CD8-positive, alpha-beta memory T cell (primary cell): ENCODE measurements at regions not wholly inside any gene's neighbourhood (a gene's known extent, or its start where the extent isn't known, plus 50 kb on each side); places are given as distances from the start of the nearest gene placed in this dataset.
A peak's percentile ranks its signal among the peaks of the same experiment; 100 is the strongest.

Experiments
- CTCF ChIA-PET: fragments of 350-600 bp; sonication (Branson Sonifier 250); formaldehyde crosslinking; loops from one replicate; lab custom pipeline; 2021; ENCODE audit warnings: antibody characterized with exemption; lab: Charles Lee
- POLR2A ChIA-PET: fragments of 350-600 bp; sonication (Branson Sonifier 250); formaldehyde crosslinking; loops from one replicate; lab custom pipeline; 2021; ENCODE audit warnings: antibody characterized with exemption; lab: Charles Lee
- DNase-seq, 5 donors: peaks; one replicate each; pipeline versions ENCODE4 v3.0.0 to v3.0.0-alpha.2; 2020 to 2022; ENCODE audit warnings: mixed read lengths in 1 of 5
- H3K27ac ChIP-seq: one replicate; pipeline ENCODE4 v1.7.0; 2013; ENCODE audit warnings: low read depth, mild to moderate bottlenecking, low read length, moderate library complexity
- H3K27me3 ChIP-seq: 2 replicates; pipeline ENCODE4 v1.7.0; 2013; ENCODE audit warnings: low read length, mild to moderate bottlenecking; ENCODE audit not compliant: insufficient read depth, poor library complexity, severe bottlenecking
- H3K36me3 ChIP-seq: 2 replicates; pipeline ENCODE4 v1.7.0; 2013; ENCODE audit warnings: mild to moderate bottlenecking, low read length, moderate library complexity; ENCODE audit not compliant: insufficient read depth
- H3K4me1 ChIP-seq: 2 replicates; pipeline ENCODE4 v1.7.0; 2013; ENCODE audit warnings: mild to moderate bottlenecking, low read length, moderate library complexity; ENCODE audit not compliant: insufficient read depth
- H3K4me3 ChIP-seq: 2 replicates; pipeline ENCODE4 v1.7.0; 2013; ENCODE audit warnings: mild to moderate bottlenecking, low read length
- H3K9me3 ChIP-seq: 2 replicates; pipeline ENCODE4 v1.7.0; 2013; ENCODE audit warnings: mild to moderate bottlenecking, low read length
- H3K27ac Mint-ChIP-seq, 8 donors: one replicate each; pipeline ENCODE4 v1.8.0; 2020 to 2021; ENCODE audit warnings: mixed read lengths in 8 of 8, mild to moderate bottlenecking in 6 of 8, inconsistent platforms in 3 of 8, moderate library complexity in 3 of 8
- H3K27me3 Mint-ChIP-seq, 2 donors: one replicate each; pipeline ENCODE4 v1.8.0; 2020 to 2021; ENCODE audit warnings: mixed read lengths in 2 of 2, mild to moderate bottlenecking in 1 of 2, moderate library complexity in 1 of 2
- H3K36me3 Mint-ChIP-seq, 3 donors: one replicate each; pipeline ENCODE4 v1.8.0; 2020 to 2021; ENCODE audit warnings: mixed read lengths in 3 of 3, inconsistent platforms in 1 of 3, mild to moderate bottlenecking in 1 of 3
- H3K4me1 Mint-ChIP-seq, 3 donors: one replicate each; pipeline ENCODE4 v1.8.0; 2020 to 2021; ENCODE audit warnings: mixed read lengths in 3 of 3, inconsistent platforms in 1 of 3, mild to moderate bottlenecking in 1 of 3
- H3K4me3 Mint-ChIP-seq, 7 donors: one replicate each; pipeline ENCODE4 v1.8.0; 2020 to 2021; ENCODE audit warnings: mixed read lengths in 7 of 7, mild to moderate bottlenecking in 6 of 7, moderate library complexity in 4 of 7, inconsistent platforms in 2 of 7
- H3K9me3 Mint-ChIP-seq, 5 donors: one replicate each; pipeline ENCODE4 v1.8.0; 2020 to 2022; ENCODE audit warnings: mixed read lengths in 5 of 5, mild to moderate bottlenecking in 3 of 5, moderate library complexity in 2 of 5, inconsistent platforms in 1 of 5

GRCh38 chr15:35746121-35746520 is 200.2 kb upstream of the DPH6 start:
- ChIA-PET CTCF (no interaction called here), POLR2A (no interaction called here)
- no peak overlapping the region for H3K4me3 Mint-ChIP-seq
- no peaks in the 10 kb centered on the region for H3K36me3 ChIP-seq
- H3K36me3 Mint-ChIP-seq: no peaks in the 10 kb centered on the region
- H3K4me1 ChIP-seq: no peaks in the 10 kb centered on the region
- H3K27ac Mint-ChIP-seq: no peak overlapping the region
- no peak overlapping the region for H3K4me3 ChIP-seq
- DNase-seq: no peak
- H3K27me3 ChIP-seq: no peaks in the 10 kb centered on the region
- no peaks in the 10 kb centered on the region for H3K4me1 Mint-ChIP-seq
- H3K9me3 ChIP-seq: no peaks in the 10 kb centered on the region
- no peaks in the 10 kb centered on the region for H3K9me3 Mint-ChIP-seq
- H3K27me3 Mint-ChIP-seq: peaks cover 5 to 12% of the 10 kb centered on the region in 2 donors
- H3K27ac ChIP-seq: no peak overlapping the region

DNA sequence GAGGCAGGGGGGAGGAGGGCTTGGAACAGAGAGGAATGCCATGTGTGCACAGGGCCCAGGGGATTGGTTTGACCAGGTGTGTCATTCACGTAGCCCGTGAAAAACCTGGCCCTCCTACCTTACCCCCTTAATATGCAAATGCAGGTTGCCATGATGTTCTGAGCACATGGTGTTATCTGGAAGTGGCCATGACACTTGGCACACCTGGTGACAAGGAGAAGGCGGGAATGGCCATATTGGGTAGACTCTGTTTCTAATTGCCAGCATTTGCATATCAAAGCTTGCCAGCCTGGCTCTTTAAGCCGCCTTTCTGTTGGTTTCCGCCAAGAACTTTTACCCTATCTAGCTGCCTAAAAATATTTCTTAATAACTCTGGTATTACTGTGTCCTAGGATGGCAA is 202.1 kb upstream of the DPH6 start:
- H3K4me1 ChIP-seq: no peaks in the 10 kb centered on the region
- Mint-ChIP-seq H3K36me3 (no peaks in the 10 kb centered on the region), H3K4me1 (peaks cover 0 to 4% (median 0%) of the 10 kb centered on the region in 3 donors), H3K27me3 (peaks cover 2 to 13% of the 10 kb centered on the region in 2 donors), H3K9me3 (no peaks in the 10 kb centered on the region), H3K27ac (no peak overlapping the region), H3K4me3 (no peak overlapping the region)
- ChIA-PET CTCF (no interaction called here), POLR2A (no interaction called here)
- H3K36me3 ChIP-seq: no peaks in the 10 kb centered on the region
- DNase-seq: no peak
- H3K27me3 ChIP-seq: no peaks in the 10 kb centered on the region
- no peaks in the 10 kb centered on the region for H3K9me3 ChIP-seq
- H3K27ac ChIP-seq: no peak overlapping the region
- no peak overlapping the region for H3K4me3 ChIP-seq

DNA sequence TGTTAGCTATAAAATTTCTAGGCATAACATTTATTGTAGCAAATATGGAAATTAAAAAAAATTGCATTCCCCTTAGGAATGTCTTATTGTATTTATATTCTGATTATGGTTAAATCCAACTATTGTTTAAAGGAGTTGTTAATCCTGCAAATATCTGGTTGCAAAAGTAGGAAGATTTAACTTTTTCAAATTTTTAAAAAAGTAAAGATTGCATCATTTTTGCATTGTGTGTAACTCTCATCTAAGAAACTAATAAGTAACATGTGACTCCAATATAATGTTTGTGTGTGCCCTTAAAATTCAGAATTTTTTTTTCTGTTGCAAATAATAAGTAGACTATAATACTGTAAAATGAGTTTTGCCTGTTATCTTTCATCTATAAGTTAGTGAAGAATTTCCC is 204.1 kb upstream of the DPH6 start:
- Mint-ChIP-seq H3K4me1 (peaks cover 0 to 4% (median 0%) of the 10 kb centered on the region in 3 donors), H3K4me3 (no peak overlapping the region), H3K9me3 (no peaks in the 10 kb centered on the region), H3K27me3 (peaks cover 4 to 8% of the 10 kb centered on the region in 2 donors), H3K27ac (no peak overlapping the region), H3K36me3 (no peaks in the 10 kb centered on the region)
- ChIA-PET CTCF (interaction anchor here (1.1 kb wide), 1 partner anchor 31 kb away, joined by 3 read pairs; no protein-coding TSS in a partner anchor), POLR2A (no interaction called here)
- H3K27ac ChIP-seq: no peak overlapping the region
- no peaks in the 10 kb centered on the region for H3K36me3 ChIP-seq
- no peak overlapping the region for H3K4me3 ChIP-seq
- no peaks in the 10 kb centered on the region for H3K27me3 ChIP-seq
- H3K4me1 ChIP-seq: no peaks in the 10 kb centered on the region
- H3K9me3 ChIP-seq: no peaks in the 10 kb centered on the region
- DNase-seq: no peak

DNA sequence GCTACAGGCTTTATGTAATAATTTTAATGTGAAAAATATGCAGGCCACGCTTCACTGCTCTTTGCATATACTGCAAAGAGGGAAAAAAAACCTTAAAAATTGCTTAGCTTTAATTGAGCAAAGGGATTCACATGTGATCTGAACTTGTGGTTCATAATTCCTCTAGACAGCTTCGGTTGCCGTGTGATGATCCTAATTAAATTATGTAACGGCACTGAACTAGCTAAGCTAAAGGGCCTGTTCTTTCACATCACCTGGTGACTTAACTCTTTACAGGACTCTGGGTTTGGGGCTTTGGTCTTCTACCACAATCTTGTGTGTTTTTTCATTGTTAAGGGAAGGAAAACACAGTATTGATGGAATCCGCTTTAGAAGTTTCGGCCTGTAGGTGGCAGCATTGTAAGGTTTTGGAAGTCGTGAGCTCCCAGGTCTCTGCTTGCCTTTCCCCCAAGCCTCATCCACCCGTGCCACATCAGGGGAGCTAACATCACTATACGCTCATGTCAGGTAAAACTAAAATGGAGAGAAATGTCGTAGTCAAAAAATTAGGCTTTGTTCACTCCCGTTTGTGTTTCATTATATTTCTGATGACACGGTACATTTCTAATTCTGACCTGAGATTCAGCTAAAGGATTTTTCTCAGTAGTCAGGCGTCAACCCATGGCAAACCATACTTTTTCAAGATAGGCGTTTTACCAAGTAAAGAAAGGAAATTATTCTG is 205.6 kb upstream of the DPH6 start:
- H3K4me3 Mint-ChIP-seq: no peak overlapping the region
- H3K9me3 Mint-ChIP-seq: no peaks in the 10 kb centered on the region
- no peaks in the 10 kb centered on the region for H3K36me3 Mint-ChIP-seq
- peaks cover 0 to 4% (median 0%) of the 10 kb centered on the region in 3 donors for H3K4me1 Mint-ChIP-seq
- ChIA-PET POLR2A (no interaction called here), CTCF (interaction anchor here (0.9 to 1.5 kb wide), 6 partner anchors 10 to 58 kb away, joined by 3 to 7 read pairs (median 3); no protein-coding TSS in a partner anchor)
- Histone ChIP-seq H3K4me3 (no peak overlapping the region), H3K27me3 (no peaks in the 10 kb centered on the region), H3K27ac (no peak overlapping the region), H3K4me1 (no peaks in the 10 kb centered on the region), H3K36me3 (no peaks in the 10 kb centered on the region), H3K9me3 (no peaks in the 10 kb centered on the region)
- peaks cover 2 to 4% of the 10 kb centered on the region in 2 donors for H3K27me3 Mint-ChIP-seq
- DNase-seq: peak in 4 of 5 donors; percentile 1 to 12 (median 2)
- H3K27ac Mint-ChIP-seq: no peak overlapping the region

DNA sequence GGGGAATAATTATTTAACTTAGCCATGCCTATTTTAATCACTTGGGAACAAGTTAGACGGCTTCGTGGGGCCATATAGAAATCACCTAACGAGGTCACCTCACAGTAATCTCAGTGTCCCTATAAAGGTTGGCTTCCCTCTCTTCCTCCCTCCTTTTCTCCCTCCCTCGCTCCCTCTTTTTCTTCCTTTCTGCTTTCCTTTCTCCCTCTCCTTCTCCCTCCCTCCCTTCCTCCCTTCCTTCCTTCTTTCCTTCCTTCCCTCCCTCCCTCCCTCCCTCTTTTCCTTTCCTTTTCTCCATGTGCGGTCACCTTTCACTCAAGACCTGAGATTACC is 206.1 kb upstream of the DPH6 start:
- H3K27me3 ChIP-seq: no peaks in the 10 kb centered on the region
- DNase-seq: no peak
- Mint-ChIP-seq H3K4me3 (no peak overlapping the region), H3K4me1 (peaks cover 0 to 4% (median 0%) of the 10 kb centered on the region in 3 donors), H3K9me3 (no peaks in the 10 kb centered on the region), H3K27me3 (peaks cover 2 to 4% of the 10 kb centered on the region in 2 donors), H3K27ac (no peak overlapping the region), H3K36me3 (no peaks in the 10 kb centered on the region)
- ChIA-PET POLR2A (no interaction called here), CTCF (interaction anchor here (0.9 to 1.5 kb wide), 6 partner anchors 10 to 57 kb away, joined by 3 to 7 read pairs (median 3); no protein-coding TSS in a partner anchor)
- no peak overlapping the region for H3K27ac ChIP-seq
- H3K9me3 ChIP-seq: no peaks in the 10 kb centered on the region
- no peaks in the 10 kb centered on the region for H3K36me3 ChIP-seq
- H3K4me1 ChIP-seq: no peaks in the 10 kb centered on the region
- no peak overlapping the region for H3K4me3 ChIP-seq

DNA sequence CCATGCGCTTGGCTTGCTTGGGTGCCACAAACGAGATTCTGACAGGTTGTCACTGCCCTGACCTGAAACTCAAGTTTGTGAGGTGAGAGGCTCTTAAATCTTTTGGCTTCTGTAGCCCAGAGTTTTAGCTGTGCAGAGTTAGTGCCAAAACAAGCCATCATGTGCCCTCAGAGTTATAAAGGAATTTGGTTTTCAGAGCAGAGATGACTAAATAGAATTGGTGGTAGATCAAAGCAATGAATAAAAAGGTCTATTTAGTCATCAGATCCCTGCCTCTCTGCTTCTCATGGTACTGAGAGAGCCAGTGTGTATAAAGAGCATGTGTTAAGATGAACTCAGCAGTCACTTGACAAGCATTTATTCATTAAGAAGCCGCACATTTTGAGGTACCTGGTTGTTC is 207.5 kb upstream of the DPH6 start:
- Histone ChIP-seq H3K27me3 (no peaks in the 10 kb centered on the region), H3K9me3 (no peaks in the 10 kb centered on the region), H3K4me1 (no peaks in the 10 kb centered on the region), H3K27ac (no peak overlapping the region), H3K4me3 (no peak overlapping the region), H3K36me3 (no peaks in the 10 kb centered on the region)
- ChIA-PET POLR2A (no interaction called here), CTCF (no interaction called here)
- Mint-ChIP-seq H3K36me3 (no peaks in the 10 kb centered on the region), H3K4me3 (no peak overlapping the region), H3K27me3 (peaks cover 2 to 9% of the 10 kb centered on the region in 2 donors), H3K27ac (no peak overlapping the region), H3K4me1 (peaks cover 0 to 4% (median 0%) of the 10 kb centered on the region in 3 donors), H3K9me3 (no peaks in the 10 kb centered on the region)
- no peak for DNase-seq

GRCh38 chr15:35755237-35755802 is 209.4 kb upstream of the DPH6 start:
- CTCF ChIA-PET: no interaction called here
- Histone ChIP-seq H3K4me1 (no peaks in the 10 kb centered on the region), H3K4me3 (no peak overlapping the region), H3K36me3 (no peaks in the 10 kb centered on the region), H3K27me3 (no peaks in the 10 kb centered on the region), H3K27ac (no peak overlapping the region), H3K9me3 (no peaks in the 10 kb centered on the region)
- H3K27me3 Mint-ChIP-seq: peaks cover 2 to 9% of the 10 kb centered on the region in 2 donors
- H3K4me1 Mint-ChIP-seq: peaks cover 0 to 4% (median 0%) of the 10 kb centered on the region in 3 donors
- no peaks in the 10 kb centered on the region for H3K36me3 Mint-ChIP-seq
- POLR2A ChIA-PET: no interaction called here
- no peak overlapping the region for H3K4me3 Mint-ChIP-seq
- no peak overlapping the region for H3K27ac Mint-ChIP-seq
- no peak for DNase-seq
- no peaks in the 10 kb centered on the region for H3K9me3 Mint-ChIP-seq

- Mint-ChIP-seq H3K9me3 (no peaks in the 10 kb centered on the region), H3K27me3 (peaks cover 2 to 4% of the 10 kb centered on the region in 2 donors), H3K4me1 (peaks cover 0 to 2% (median 0%) of the 10 kb centered on the region in 3 donors), H3K36me3 (no peaks in the 10 kb centered on the region), H3K27ac (no peak overlapping the region), H3K4me3 (no peak overlapping the region)
- no peak overlapping the region for H3K27ac ChIP-seq
- H3K4me3 ChIP-seq: no peak overlapping the region
- no peaks in the 10 kb centered on the region for H3K27me3 ChIP-seq
- no peak for DNase-seq
- CTCF ChIA-PET: interaction anchor here (0.8 kb wide), 1 partner anchor 21 kb away, joined by 3 read pairs; no protein-coding TSS in a partner anchor
- no peaks in the 10 kb centered on the region for H3K9me3 ChIP-seq
- H3K36me3 ChIP-seq: no peaks in the 10 kb centered on the region
- POLR2A ChIA-PET: no interaction called here
- no peaks in the 10 kb centered on the region for H3K4me1 ChIP-seq
Measured at GRCh38 chr15:35756623-35757022, 210.7 kb upstream of the DPH6 start.
